ENCODE measurements at regions not wholly inside any gene's neighbourhood (a gene's known extent, or its start where the extent isn't known, plus 50 kb on each side); places are given as distances from the start of the nearest gene placed in this dataset.

GRCh38 chr13:21942061-21942460 is 271.2 kb downstream of the FGF9 start:
- no peaks in the 10 kb centered on the region for H3F3A ChIP-seq (ENCODE audit: insufficient read depth, low read depth)
- TF ChIP-seq EZH2 (IDR thresholded peaks at IDR 0.05; ENCODE audit: low read depth): no peak
- TF ChIP-seq CTCF (conservative IDR thresholded peaks at IDR 0.05): no peak
- no TSS peak for BruUV-seq (replicated peaks)

GRCh38 chr13:21944610-21945009 is 273.7 kb downstream of the FGF9 start:
- H3K4me2 ChIP-seq: no peak overlapping the region
- POLR2A ChIA-PET (ENCODE audit: unreplicated experiment): no interaction called here
- H3K9me3 ChIP-seq (ENCODE audit: insufficient read depth, low read depth): no peaks in the 10 kb centered on the region; the same call in 1 of the 2 replicates
- no peaks in the 10 kb centered on the region for H3K36me3 ChIP-seq (ENCODE audit: low read depth)
- CTCF ChIA-PET: no interaction called here
- H3K79me2 ChIP-seq (ENCODE audit: low read depth): no peaks in the 10 kb centered on the region
- DNase-seq: no peak
- H3K27ac ChIP-seq: no peak overlapping the region
- no peaks in the 10 kb centered on the region for H3K9me2 ChIP-seq (ENCODE audit: insufficient read depth)
- no peaks in the 10 kb centered on the region for H3K4me1 ChIP-seq (replicated peaks; ENCODE audit: insufficient read depth)
- H3K4me3 ChIP-seq: no peak overlapping the region
- H3F3A ChIP-seq (ENCODE audit: insufficient read depth, low read depth): no peaks in the 10 kb centered on the region
- no peak for TF ChIP-seq CTCF (conservative IDR thresholded peaks at IDR 0.05)
- no peak for TF ChIP-seq EZH2 (IDR thresholded peaks at IDR 0.05; ENCODE audit: low read depth)
- no peaks in the 10 kb centered on the region for H4K20me1 ChIP-seq (ENCODE audit: insufficient read depth)
- intact Hi-C loops (cut with micrococcal nuclease; ENCODE audit: unreplicated experiment): no loop called here
- H2AFZ ChIP-seq: no peak overlapping the region
- H3K27me3 ChIP-seq (ENCODE audit: insufficient read depth, low read depth): peaks cover 31% of the 10 kb centered on the region; the same call in 1 of the 2 replicates
- BruUV-seq (replicated peaks): no TSS peak

More at GRCh38 chr13:21942061-21942460, 271.2 kb downstream of the FGF9 start:
- no peaks in the 10 kb centered on the region for H3K79me2 ChIP-seq (ENCODE audit: low read depth)
- H3K4me1 ChIP-seq (replicated peaks; ENCODE audit: insufficient read depth): no peaks in the 10 kb centered on the region
- no peak for DNase-seq
- no peak overlapping the region for H3K27ac ChIP-seq
- H3K4me2 ChIP-seq: no peak overlapping the region
- ChIA-PET POLR2A (ENCODE audit: unreplicated experiment) (no interaction called here), CTCF (no interaction called here)
- intact Hi-C loops (cut with micrococcal nuclease; ENCODE audit: unreplicated experiment): no loop called here
- no peaks in the 10 kb centered on the region for H3K36me3 ChIP-seq (ENCODE audit: low read depth)
- H3K9me3 ChIP-seq (ENCODE audit: insufficient read depth, low read depth): no peaks in the 10 kb centered on the region; the same call in 1 of the 2 replicates
- no peaks in the 10 kb centered on the region for H4K20me1 ChIP-seq (ENCODE audit: insufficient read depth)
- peaks cover 41% of the 10 kb centered on the region; the same call in 1 of the 2 replicates for H3K27me3 ChIP-seq (ENCODE audit: insufficient read depth, low read depth)
- H2AFZ ChIP-seq: no peak overlapping the region
- H3K9me2 ChIP-seq (ENCODE audit: insufficient read depth): no peaks in the 10 kb centered on the region
- H3K4me3 ChIP-seq: no peak overlapping the region

- H3K4me1 ChIP-seq (replicated peaks; ENCODE audit: insufficient read depth): no peaks in the 10 kb centered on the region
- H3K9me3 ChIP-seq (ENCODE audit: insufficient read depth, low read depth): no peaks in the 10 kb centered on the region; the same call in 1 of the 2 replicates
- no peak for TF ChIP-seq EZH2 (IDR thresholded peaks at IDR 0.05; ENCODE audit: low read depth)
- TF ChIP-seq CTCF (conservative IDR thresholded peaks at IDR 0.05): no peak
- ChIA-PET POLR2A (ENCODE audit: unreplicated experiment) (no interaction called here), CTCF (no interaction called here)
- no peak overlapping the region for H3K4me2 ChIP-seq
- H3K27ac ChIP-seq: no peak overlapping the region
- H4K20me1 ChIP-seq (ENCODE audit: insufficient read depth): no peaks in the 10 kb centered on the region
- no peak overlapping the region for H2AFZ ChIP-seq
- H3K27me3 ChIP-seq (ENCODE audit: insufficient read depth, low read depth): peaks cover 37% of the 10 kb centered on the region; the same call in 1 of the 2 replicates
- H3F3A ChIP-seq (ENCODE audit: insufficient read depth, low read depth): no peaks in the 10 kb centered on the region
- no peaks in the 10 kb centered on the region for H3K79me2 ChIP-seq (ENCODE audit: low read depth)
- H3K4me3 ChIP-seq: no peak overlapping the region
- no peaks in the 10 kb centered on the region for H3K9me2 ChIP-seq (ENCODE audit: insufficient read depth)
- intact Hi-C loops (cut with micrococcal nuclease; ENCODE audit: unreplicated experiment): no loop called here
- no peak for DNase-seq
- BruUV-seq (replicated peaks): no TSS peak
- H3K36me3 ChIP-seq (ENCODE audit: low read depth): no peaks in the 10 kb centered on the region
These were observed 274.3 kb downstream of the FGF9 start for GRCh38 chr13:21945195-21945594.
